SK-N-MC (cell line): ENCODE measurements at regions not wholly inside any gene's neighbourhood (a gene's known extent, or its start where the extent isn't known, plus 50 kb on each side); places are given as distances from the start of the nearest gene placed in this dataset.

Source experiments
- EZH2 ChIP-seq: fragments of 200-600 bp; sonication (generic); IDR thresholded peaks from one replicate; pipeline ENCODE4 v1.6.1; 2017; ENCODE audit warnings: antibody characterized with exemption
- POLR2AphosphoS5 ChIP-seq: IDR thresholded peaks from 2 replicates; pipeline ENCODE4 v1.6.1; 2012; ENCODE audit warnings: mild to moderate bottlenecking, low read depth, low read length, borderline replicate concordance

DNA sequence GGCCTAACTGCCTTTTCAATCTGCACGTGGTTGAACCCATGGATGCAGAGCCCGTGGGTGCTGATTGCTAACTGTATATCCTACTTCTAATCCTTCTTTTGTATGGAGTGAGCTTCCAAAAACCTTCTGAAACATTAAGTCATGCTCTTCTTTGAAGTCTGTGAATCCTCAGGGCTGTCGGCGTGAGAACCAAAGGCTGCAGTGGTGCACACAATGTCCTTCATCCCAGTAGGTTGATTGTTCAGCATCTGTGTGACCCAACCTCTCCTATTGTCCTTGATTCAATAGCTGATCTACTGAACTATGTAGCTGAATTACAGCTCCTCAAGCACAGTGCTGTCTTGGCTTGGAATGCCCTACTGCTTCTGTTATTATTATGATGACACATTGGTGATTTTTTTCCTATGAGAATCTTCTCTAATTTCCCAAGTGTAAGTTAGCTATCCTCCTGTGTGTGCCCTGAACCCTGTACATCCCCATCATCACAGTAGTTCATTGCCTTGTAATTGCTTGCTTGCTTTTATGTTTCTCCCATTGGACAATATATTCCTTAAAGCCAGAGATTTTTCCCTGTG, 294.6 kb downstream of the TRIML1 start:
- TF ChIP-seq EZH2 (no peak), POLR2AphosphoS5 (no peak)
